ENCODE measurements at regions not wholly inside any gene's neighbourhood (a gene's known extent, or its start where the extent isn't known, plus 50 kb on each side); places are given as distances from the start of the nearest gene placed in this dataset.

DNA sequence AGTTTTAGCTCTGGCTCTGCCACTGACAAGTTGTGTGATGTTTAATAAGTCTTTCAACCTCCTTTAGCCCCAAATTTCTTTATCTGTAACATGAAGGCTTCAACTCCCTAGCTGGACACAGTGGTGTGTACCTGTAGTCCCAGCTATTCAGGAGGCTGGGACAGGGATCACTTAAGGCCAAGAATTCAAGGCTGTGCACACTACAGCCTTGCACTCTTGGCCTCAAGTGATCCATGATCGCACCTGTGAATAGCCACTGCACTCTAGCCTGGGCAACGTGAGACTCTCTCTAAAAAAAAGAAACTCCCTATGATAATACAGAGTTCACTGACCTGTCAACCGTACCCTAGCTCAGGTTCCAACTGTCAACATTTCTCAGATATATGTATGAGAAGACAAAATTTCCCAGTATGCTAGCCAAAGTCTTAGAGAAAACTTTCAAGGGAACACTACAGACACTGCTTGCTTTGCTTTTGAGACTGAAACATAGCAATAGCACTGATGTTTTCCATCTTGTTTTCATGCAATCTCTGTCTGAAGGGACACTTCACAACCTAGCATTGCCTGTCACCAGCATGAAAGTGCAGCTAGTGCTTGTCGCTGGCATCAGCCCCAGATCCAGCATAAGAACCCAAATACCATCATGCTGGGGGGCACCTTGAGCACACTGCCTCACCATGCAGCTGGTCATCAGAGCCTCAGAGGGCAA lies 51.6 kb upstream of the PTPN13 start:
- TF ChIP-seq CTCF (IDR thresholded peaks at IDR 0.05) = no peak
- no peak for TF ChIP-seq POLR2AphosphoS5 (IDR thresholded peaks at IDR 0.05)
- intact Hi-C loops (cut with DNase I; ENCODE audit: low total_unique reads) = no loop called here
- H3K9me3 ChIP-seq = no peaks in the 10 kb centered on the region
- H3K4me3 ChIP-seq = no peak overlapping the region
- no peak for DNase-seq (ENCODE audit: low spot score in 2 of 2)
- no peaks in the 10 kb centered on the region for H3K27me3 ChIP-seq
- no peaks in the 10 kb centered on the region for H3K36me3 ChIP-seq
- no peaks in the 10 kb centered on the region for H3K4me1 ChIP-seq
- no peak overlapping the region for H3K27ac ChIP-seq

DNA sequence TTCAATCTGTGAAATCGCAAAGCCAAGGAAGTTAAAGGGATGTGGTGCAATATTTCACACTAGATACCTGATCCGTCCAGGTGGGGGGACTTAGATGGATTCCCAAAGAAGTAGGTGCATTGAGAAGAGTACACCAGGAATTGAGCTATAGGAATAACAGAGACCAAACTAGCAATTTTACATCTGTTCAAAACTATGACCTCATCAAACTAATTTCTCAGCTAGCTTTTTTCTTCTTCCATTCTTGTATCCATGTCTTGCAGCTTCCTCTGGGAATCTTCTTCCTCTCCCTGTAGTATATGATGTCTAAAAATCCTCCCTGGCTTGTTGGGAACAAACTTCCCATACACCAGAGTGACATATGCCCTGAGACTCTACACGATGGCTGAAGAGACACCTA lies 51.0 kb upstream of the PTPN13 start:
- Histone ChIP-seq H3K9me3 (no peaks in the 10 kb centered on the region), H3K4me3 (no peak overlapping the region), H3K27ac (no peak overlapping the region), H3K4me1 (no peaks in the 10 kb centered on the region), H3K27me3 (no peaks in the 10 kb centered on the region), H3K36me3 (no peaks in the 10 kb centered on the region)
- TF ChIP-seq POLR2AphosphoS5 (IDR thresholded peaks at IDR 0.05) (no peak), CTCF (IDR thresholded peaks at IDR 0.05) (no peak), POLR2A (IDR thresholded peaks at IDR 0.05) (no peak)
- intact Hi-C loops (cut with DNase I; ENCODE audit: low total_unique reads) = no loop called here
- DNase-seq (ENCODE audit: low spot score in 2 of 2) = no peak

- Histone ChIP-seq H3K27me3 (no peaks in the 10 kb centered on the region), H3K27ac (no peak overlapping the region), H3K9me3 (no peaks in the 10 kb centered on the region), H3K4me3 (no peak overlapping the region), H3K4me1 (no peaks in the 10 kb centered on the region), H3K36me3 (no peaks in the 10 kb centered on the region)
- intact Hi-C loops (cut with DNase I; ENCODE audit: low total_unique reads) = no loop called here
- no peak for DNase-seq (ENCODE audit: low spot score in 2 of 2)
- no peak for TF ChIP-seq POLR2AphosphoS5 (IDR thresholded peaks at IDR 0.05)
These were observed 50.4 kb upstream of the PTPN13 start for GRCh38 chr4:86543560-86544309.

DNA sequence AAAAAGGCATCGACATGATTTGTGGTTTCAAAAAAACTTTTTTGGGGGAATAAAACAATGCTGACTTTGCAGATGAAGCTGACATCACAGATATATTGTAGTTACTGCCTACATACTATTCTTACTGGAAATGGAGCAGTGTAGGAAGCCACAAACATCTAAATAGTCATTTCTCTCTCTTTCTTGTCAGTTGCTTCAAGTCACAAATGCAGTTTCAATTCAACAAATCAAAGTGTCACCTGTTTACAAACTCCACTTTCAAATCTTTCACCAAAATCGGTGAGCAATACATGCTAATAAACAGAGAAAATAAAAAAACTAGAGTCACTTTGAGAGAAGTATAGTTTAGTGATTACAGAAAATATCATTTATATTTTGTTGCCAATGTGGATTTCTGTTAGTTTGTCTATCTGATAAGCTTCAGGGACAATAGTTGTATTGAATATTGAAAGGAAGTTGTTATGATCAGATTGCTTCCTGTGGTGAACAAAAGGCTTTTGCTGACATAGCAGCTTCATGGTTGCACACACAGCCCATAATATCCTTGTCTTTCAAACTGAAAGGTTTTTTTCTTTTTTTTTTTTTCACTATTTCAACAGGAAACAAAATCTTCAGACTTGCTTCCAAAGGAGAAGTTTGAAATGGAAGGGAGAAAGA lies 49.7 kb upstream of the PTPN13 start:
- Histone ChIP-seq H3K4me1 (no peaks in the 10 kb centered on the region), H3K27ac (no peak overlapping the region), H3K4me3 (no peak overlapping the region), H3K27me3 (no peaks in the 10 kb centered on the region), H3K9me3 (no peaks in the 10 kb centered on the region), H3K36me3 (no peaks in the 10 kb centered on the region)
- TF ChIP-seq POLR2AphosphoS5 (IDR thresholded peaks at IDR 0.05) (no peak), CTCF (IDR thresholded peaks at IDR 0.05) (no peak), POLR2A (IDR thresholded peaks at IDR 0.05) (no peak)
- no peak for DNase-seq (ENCODE audit: low spot score in 2 of 2)
- intact Hi-C loops (cut with DNase I; ENCODE audit: low total_unique reads) = no loop called here
